Thoracic aorta (tissue), 2 donors: ENCODE measurements at regions not wholly inside any gene's neighbourhood (a gene's known extent, or its start where the extent isn't known, plus 50 kb on each side); places are given as distances from the start of the nearest gene placed in this dataset.

Experiments used
- ATAC-seq: fragments of 150-250 bp; one replicate; pipeline ENCODE4 v1.8.0; 2017; ENCODE audit warnings: low read depth; ENCODE audit not compliant: insufficient number of reproducible peaks, low FRiP score
- DNase-seq: peaks from one replicate; pipeline ENCODE4 v3.0.0-alpha.2; 2020; ENCODE audit warnings: low spot score
- H3K27ac ChIP-seq, 2 donors: fragments of 200-600 bp; sonication (generic); 1 replicate in 1 of 2; 2 replicates in 1 of 2; pipeline ENCODE4 v1.5.1; 2016; ENCODE audit warnings: mild to moderate bottlenecking in 2 of 2, moderate library complexity in 2 of 2
- H3K27me3 ChIP-seq: fragments of 200-600 bp; sonication (generic); replicated peaks from 2 replicates; pipeline ENCODE4 v1.6.0; 2016; ENCODE audit warnings: mild to moderate bottlenecking; ENCODE audit not compliant: insufficient read depth
- H3K36me3 ChIP-seq: fragments of 200-600 bp; sonication (generic); one replicate; pipeline ENCODE4 v1.5.1; 2016
- H3K4me1 ChIP-seq, 2 donors: fragments of 200-600 bp; sonication (generic); 1 replicate in 1 of 2; 2 replicates in 1 of 2; pipeline versions ENCODE4 v1.5.1 to v1.6.0; 2016; ENCODE audit warnings: low read depth in 2 of 2, mild to moderate bottlenecking in 1 of 2; ENCODE audit not compliant: control insufficient read depth in 1 of 2
- H3K4me3 ChIP-seq: fragments of 200-600 bp; sonication (generic); 2 replicates; pipeline ENCODE4 v1.5.1; 2016; ENCODE audit warnings: mild to moderate bottlenecking
- H3K9me3 ChIP-seq: fragments of 200-600 bp; sonication (generic); 2 replicates; pipeline ENCODE4 v1.5.1; 2016
- CTCF ChIP-seq: fragments of 200-600 bp; sonication (generic); IDR thresholded peaks from one replicate; pipeline ENCODE4 v1.5.1; 2019; ENCODE audit warnings: antibody characterized with exemption

GRCh38 chr18:10332452-10332851 is 122.0 kb upstream of the APCDD1 start:
- ATAC-seq (no peak), DNase-seq (no peak)

GRCh38 chr18:10336749-10337350 is 117.6 kb upstream of the APCDD1 start:
- Histone ChIP-seq H3K36me3 (no peaks in the 10 kb centered on the region), H3K9me3 (no peaks in the 10 kb centered on the region)
- ATAC-seq, result no peak

More at GRCh38 chr18:10332452-10332851, 122.0 kb upstream of the APCDD1 start:
- no peak for TF ChIP-seq CTCF
- no peak overlapping the region for H3K27ac ChIP-seq
- no peak overlapping the region for H3K4me3 ChIP-seq
- no peaks in the 10 kb centered on the region for H3K27me3 ChIP-seq
- no peaks in the 10 kb centered on the region for H3K36me3 ChIP-seq
- no peaks in the 10 kb centered on the region for H3K9me3 ChIP-seq
- no peaks in the 10 kb centered on the region for H3K4me1 ChIP-seq

GRCh38 chr18:10340821-10341220 is 113.6 kb upstream of the APCDD1 start:
- Histone ChIP-seq H3K27me3 (no peaks in the 10 kb centered on the region), H3K9me3 (no peaks in the 10 kb centered on the region), H3K36me3 (no peaks in the 10 kb centered on the region), H3K27ac (no peak overlapping the region), H3K4me3 (no peak overlapping the region), H3K4me1 (no peaks in the 10 kb centered on the region)
- TF ChIP-seq CTCF, result no peak
- ATAC-seq (no peak), DNase-seq (no peak)

More at GRCh38 chr18:10336749-10337350, 117.6 kb upstream of the APCDD1 start:
- DNase-seq, result no peak
- Histone ChIP-seq H3K27me3 (no peaks in the 10 kb centered on the region), H3K27ac (no peak overlapping the region), H3K4me1 (no peaks in the 10 kb centered on the region), H3K4me3 (no peak overlapping the region)
- no peak for TF ChIP-seq CTCF

GRCh38 chr18:10343778-10344177 is 110.7 kb upstream of the APCDD1 start:
- no peaks in the 10 kb centered on the region for H3K9me3 ChIP-seq
- no peaks in the 10 kb centered on the region for H3K27me3 ChIP-seq
- no peak overlapping the region for H3K4me3 ChIP-seq
- no peak for ATAC-seq
- no peak for TF ChIP-seq CTCF
- no peaks in the 10 kb centered on the region for H3K36me3 ChIP-seq
- no peak overlapping the region for H3K27ac ChIP-seq
- DNase-seq, result no peak
- no peaks in the 10 kb centered on the region for H3K4me1 ChIP-seq

- Histone ChIP-seq H3K4me1 (no peaks in the 10 kb centered on the region), H3K36me3 (no peaks in the 10 kb centered on the region), H3K9me3 (no peaks in the 10 kb centered on the region), H3K4me3 (no peak overlapping the region), H3K27me3 (no peaks in the 10 kb centered on the region), H3K27ac (no peak overlapping the region)
- no peak for DNase-seq
- no peak for TF ChIP-seq CTCF
- ATAC-seq, result no peak
Measured at GRCh38 chr18:10346749-10347415, 107.6 kb upstream of the APCDD1 start.
